Activated T-helper 2 cell treated with anti-CD3 and anti-CD28 coated beads, Interferon-gamma antibody, Interleukin-2, Interleukin-4, amounts not matched to agents 10 μg/mL and 5 μg/mL and 100 μg/mL, durations not matched to agents 14 hours and 24 hours and 36 hours (primary cell): ENCODE measurements at regions not wholly inside any gene's neighbourhood (a gene's known extent, or its start where the extent isn't known, plus 50 kb on each side); places are given as distances from the start of the nearest gene placed in this dataset.

ENCODE experiments used
- DNase-seq: peaks from one replicate; pipeline ENCODE4 v3.0.0; 2021; ENCODE audit warnings: low spot score
- H3K27ac Mint-ChIP-seq: one replicate; pipeline ENCODE4 v1.8.0; 2021; ENCODE audit warnings: mixed read lengths
- H3K27me3 Mint-ChIP-seq: one replicate; pipeline ENCODE4 v1.8.0; 2021; ENCODE audit warnings: low read depth, mixed read lengths
- H3K36me3 Mint-ChIP-seq: one replicate; pipeline ENCODE4 v1.8.0; 2021; ENCODE audit warnings: low read depth, mixed read lengths
- H3K4me1 Mint-ChIP-seq: one replicate; pipeline ENCODE4 v1.8.0; 2021; ENCODE audit warnings: low read depth, mixed read lengths
- H3K4me3 Mint-ChIP-seq: one replicate; pipeline ENCODE4 v1.8.0; 2021; ENCODE audit warnings: low read depth, mild to moderate bottlenecking, moderate library complexity, mixed read lengths
- H3K9me3 Mint-ChIP-seq: one replicate; pipeline ENCODE4 v1.8.0; 2021; ENCODE audit warnings: mixed read lengths
- intact Hi-C: fragments of 100-400 bp; cut with micrococcal nuclease; formaldehyde crosslinking; loops from one replicate; pipeline ENCODE4 v1.15.1; 2023

DNA sequence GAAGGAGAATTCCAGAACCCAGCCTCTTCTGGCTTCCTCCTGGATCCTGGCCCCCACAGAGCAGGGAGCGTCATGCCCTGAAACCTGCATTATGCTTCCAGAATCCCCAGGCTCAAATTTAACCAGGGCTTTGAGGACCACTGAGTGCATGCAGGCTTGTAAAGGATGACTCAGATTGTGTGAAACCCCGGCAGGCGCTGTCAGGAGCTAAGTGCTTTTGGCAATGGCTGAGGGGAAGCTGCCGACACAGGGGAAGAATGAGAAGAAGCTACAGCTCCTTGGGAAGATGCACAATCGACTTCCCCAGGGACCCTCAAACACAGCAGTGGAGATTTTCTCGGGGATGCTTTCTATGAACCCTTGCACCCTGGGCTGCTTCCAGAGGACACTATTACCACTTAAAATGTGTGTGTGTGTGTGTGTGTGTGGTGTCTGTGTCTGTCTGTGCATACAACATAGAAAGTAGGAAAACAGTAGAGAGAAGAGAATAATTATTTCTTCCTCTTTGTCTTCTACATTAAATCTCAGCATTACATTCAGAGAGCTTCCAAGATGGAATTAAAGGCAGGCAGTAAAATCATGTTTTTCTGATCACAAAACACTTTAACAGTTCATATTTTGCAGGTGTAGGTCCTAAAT is 183.5 kb upstream of the INHBA start:
- intact Hi-C loops = loop anchor here (10.0 kb wide), 1 partner anchor 1182 kb away; no protein-coding TSS in a partner anchor
- H3K27me3 Mint-ChIP-seq = no peaks in the 10 kb centered on the region
- H3K4me3 Mint-ChIP-seq = no peak overlapping the region
- peaks cover 64% of the 10 kb centered on the region for H3K4me1 Mint-ChIP-seq
- no peak overlapping the region for H3K27ac Mint-ChIP-seq
- peaks cover 22% of the 10 kb centered on the region for H3K36me3 Mint-ChIP-seq
- no peak for DNase-seq
- H3K9me3 Mint-ChIP-seq = peaks cover 19% of the 10 kb centered on the region

DNA sequence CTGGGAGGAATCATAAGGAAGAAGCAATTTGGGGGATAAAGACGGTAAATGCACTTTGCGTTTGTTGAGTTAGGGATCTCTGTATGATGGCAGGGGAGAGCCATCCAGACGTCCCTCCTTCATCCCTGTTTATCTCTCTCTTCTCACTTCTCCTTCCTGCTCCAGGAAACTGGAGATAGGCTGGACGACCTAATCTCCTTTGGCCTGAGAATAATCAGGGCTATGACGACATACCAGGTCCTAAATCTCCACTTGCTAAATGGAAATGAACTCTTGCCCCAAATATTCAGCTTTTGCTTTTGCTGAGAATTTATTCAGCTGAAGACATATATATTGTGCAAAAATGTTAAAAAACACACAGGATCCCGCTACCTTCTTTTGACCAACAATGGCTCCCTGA is 182.9 kb upstream of the INHBA start:
- Mint-ChIP-seq H3K27ac (no peak overlapping the region), H3K9me3 (peaks cover 23% of the 10 kb centered on the region), H3K27me3 (no peaks in the 10 kb centered on the region), H3K36me3 (peaks cover 25% of the 10 kb centered on the region), H3K4me3 (no peak overlapping the region), H3K4me1 (peaks cover 66% of the 10 kb centered on the region)
- no peak for DNase-seq
- intact Hi-C loops = loop anchor here (10.0 kb wide), 1 partner anchor 1181 kb away; no protein-coding TSS in a partner anchor

DNA sequence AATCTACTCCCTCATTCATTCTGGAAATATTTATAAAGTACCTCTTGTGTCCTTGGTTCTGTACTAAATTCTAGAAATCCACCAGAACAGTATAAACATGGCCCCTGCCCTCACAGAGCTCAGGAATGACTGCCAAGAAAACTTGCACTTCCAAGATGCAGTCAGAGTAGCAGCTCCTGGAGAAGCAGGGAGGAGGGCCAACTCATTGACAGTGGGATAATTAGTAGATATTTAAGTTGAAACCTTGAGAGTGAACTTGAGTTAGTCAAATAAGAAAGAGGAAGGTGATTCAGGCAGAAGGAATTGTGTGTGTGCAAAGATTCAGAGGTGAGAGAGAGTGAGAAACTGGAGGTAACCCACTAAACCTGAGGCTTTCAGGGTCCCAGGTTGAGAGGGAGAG is 182.2 kb upstream of the INHBA start:
- H3K36me3 Mint-ChIP-seq = peaks cover 30% of the 10 kb centered on the region
- H3K27me3 Mint-ChIP-seq = no peaks in the 10 kb centered on the region
- intact Hi-C loops = loop anchor here (10.0 kb wide), 1 partner anchor 1180 kb away; no protein-coding TSS in a partner anchor
- no peak for DNase-seq
- no peak overlapping the region for H3K27ac Mint-ChIP-seq
- no peak overlapping the region for H3K4me3 Mint-ChIP-seq
- peaks cover 28% of the 10 kb centered on the region for H3K9me3 Mint-ChIP-seq
- H3K4me1 Mint-ChIP-seq = peaks cover 65% of the 10 kb centered on the region

DNA sequence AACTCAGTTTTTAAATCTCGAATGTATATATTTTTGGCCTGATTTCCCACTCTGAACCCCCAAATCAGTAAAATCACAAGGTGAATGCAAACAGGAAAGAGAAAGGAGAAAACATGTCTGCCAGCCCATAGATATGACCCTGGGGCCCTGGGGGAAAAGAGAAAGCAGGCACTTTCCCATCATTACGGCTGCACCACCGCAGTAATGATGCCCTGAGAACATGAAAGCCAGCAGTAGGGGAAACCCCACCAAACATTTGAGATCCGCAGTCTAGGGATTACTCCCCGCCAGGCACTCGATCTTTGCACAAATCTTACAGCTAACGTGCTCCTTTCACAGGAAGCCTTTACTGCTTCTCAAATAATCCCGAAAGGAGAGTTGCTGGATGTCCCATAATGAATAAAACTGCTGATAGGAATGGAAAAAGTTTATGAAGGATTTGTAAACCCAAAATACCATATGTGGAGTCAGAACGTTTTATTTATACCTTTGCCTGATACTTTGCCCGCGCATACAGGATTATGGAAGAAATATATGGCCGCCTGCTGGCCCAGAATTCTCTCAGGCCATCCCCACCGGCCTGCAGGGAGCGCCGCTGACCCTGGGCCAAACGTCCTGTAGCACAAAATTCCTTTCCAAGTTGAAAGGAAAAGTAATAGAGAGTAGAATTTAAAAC is 180.0 kb upstream of the INHBA start:
- H3K4me3 Mint-ChIP-seq = no peak overlapping the region

DNA sequence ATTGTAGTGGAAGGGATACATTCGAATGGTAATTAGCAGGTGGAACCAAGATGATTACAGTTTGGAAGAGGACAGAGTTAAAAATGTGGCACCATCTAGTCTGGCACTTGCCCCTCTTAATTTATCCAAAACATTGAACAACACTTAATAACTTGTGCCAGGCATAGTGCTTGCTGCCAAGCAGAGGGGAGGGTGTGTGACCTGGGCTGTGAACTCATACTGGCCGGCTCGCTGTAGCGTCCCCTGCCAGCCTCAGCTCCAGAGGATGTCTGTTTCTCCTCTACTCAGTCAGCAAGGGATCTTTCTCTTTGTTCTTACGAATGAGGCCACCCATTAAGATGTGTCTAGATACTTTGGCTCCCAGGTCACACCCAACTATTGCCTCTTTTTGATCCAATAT is 179.4 kb upstream of the INHBA start:
- Mint-ChIP-seq H3K4me3 (peak overlapping the region; percentile 66), H3K27ac (peak overlapping the region; percentile 94), H3K9me3 (peaks cover 39% of the 10 kb centered on the region), H3K27me3 (no peaks in the 10 kb centered on the region), H3K36me3 (peaks cover 42% of the 10 kb centered on the region), H3K4me1 (peaks cover 57% of the 10 kb centered on the region)
- DNase-seq = no peak
- intact Hi-C loops = loop anchor here (5.0 to 10.0 kb wide), 4 partner anchors 180 to 1765 kb away; partner anchors contain the start of gene INHBA

More for the DNA sequence above, 180.0 kb upstream of the INHBA start:
- no peak for DNase-seq
- peak overlapping the region; percentile 94 for H3K27ac Mint-ChIP-seq
- H3K4me1 Mint-ChIP-seq = peaks cover 55% of the 10 kb centered on the region
- no peaks in the 10 kb centered on the region for H3K27me3 Mint-ChIP-seq
- intact Hi-C loops = loop anchor here (5.0 to 10.0 kb wide), 4 partner anchors 181 to 1764 kb away; partner anchors contain the start of gene INHBA
- H3K36me3 Mint-ChIP-seq = peaks cover 42% of the 10 kb centered on the region
- H3K9me3 Mint-ChIP-seq = peaks cover 39% of the 10 kb centered on the region

DNA sequence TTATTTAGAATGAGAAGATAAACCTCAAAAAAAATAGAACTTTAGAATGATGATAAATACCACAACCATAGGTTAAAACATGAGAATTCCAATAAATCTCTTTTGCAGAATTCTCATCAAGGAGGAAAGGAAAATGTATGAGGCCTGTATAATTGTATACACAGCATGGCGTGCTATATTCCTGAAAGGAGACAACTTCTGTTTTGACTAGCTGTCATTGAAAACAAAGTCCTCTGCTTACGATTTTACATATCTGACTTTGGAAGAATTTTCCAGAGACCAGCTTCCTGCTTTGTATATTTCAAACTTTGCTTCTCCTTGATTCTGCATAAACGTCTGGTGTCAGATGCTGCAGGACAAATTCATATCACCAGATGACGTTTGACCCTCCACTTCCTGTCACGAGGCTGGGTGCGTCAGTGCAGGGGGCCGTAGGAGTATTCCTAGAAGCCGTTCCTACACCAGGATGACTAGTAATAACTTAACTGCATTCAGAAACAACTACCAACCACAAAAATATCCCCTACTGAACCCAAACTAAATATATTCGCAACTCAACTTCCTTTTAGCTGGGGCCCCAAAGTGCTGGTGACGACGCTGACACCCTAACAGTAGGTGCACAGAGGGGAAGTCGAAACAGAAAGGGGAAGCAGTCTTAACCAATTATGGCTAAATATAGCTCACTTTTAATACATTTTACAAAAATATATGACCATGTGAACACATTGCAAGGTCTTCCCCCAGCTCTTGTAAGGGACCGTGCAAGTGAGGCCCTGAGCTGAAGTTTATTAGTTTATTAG is 178.6 kb upstream of the INHBA start:
- peak overlapping the region; percentile 94 for H3K27ac Mint-ChIP-seq
- peak; percentile 76 for DNase-seq
- H3K36me3 Mint-ChIP-seq = peaks cover 42% of the 10 kb centered on the region
- peaks cover 59% of the 10 kb centered on the region for H3K4me1 Mint-ChIP-seq
- peak overlapping the region; percentile 66 for H3K4me3 Mint-ChIP-seq
- H3K27me3 Mint-ChIP-seq = no peaks in the 10 kb centered on the region
- peaks cover 39% of the 10 kb centered on the region for H3K9me3 Mint-ChIP-seq
- intact Hi-C loops = loop anchor here (1.0 to 10.0 kb wide), 7 partner anchors 11 to 1766 kb away; partner anchors contain the start of gene INHBA

DNA sequence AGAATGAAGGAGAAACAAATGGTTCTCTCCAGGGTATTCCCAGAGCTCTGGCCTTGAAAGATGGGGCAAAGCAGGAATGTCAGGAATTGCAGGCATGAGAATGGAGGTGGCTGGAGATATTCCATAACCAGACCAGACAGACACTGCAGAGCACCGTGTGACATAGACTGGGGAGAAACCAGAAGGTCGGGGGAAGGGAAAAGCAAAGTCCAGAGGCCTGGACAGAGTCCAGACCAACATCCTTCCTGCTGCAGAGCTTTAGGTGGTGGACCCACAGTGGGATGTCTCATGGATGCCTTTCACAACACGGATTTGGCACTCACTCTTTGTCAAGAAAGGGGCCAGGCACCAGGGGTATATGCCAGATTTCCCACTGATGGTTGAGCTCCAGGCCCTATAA is 177.2 kb upstream of the INHBA start:
- H3K4me3 Mint-ChIP-seq = no peak overlapping the region
- peak overlapping the region; percentile 94 for H3K27ac Mint-ChIP-seq
- H3K27me3 Mint-ChIP-seq = no peaks in the 10 kb centered on the region
- peaks cover 39% of the 10 kb centered on the region for H3K9me3 Mint-ChIP-seq
- H3K36me3 Mint-ChIP-seq = peaks cover 48% of the 10 kb centered on the region
- peaks cover 59% of the 10 kb centered on the region for H3K4me1 Mint-ChIP-seq
- DNase-seq = no peak
- intact Hi-C loops = loop anchor here (2.0 to 10.0 kb wide), 6 partner anchors 17 to 1767 kb away; partner anchors contain the start of gene INHBA

DNA sequence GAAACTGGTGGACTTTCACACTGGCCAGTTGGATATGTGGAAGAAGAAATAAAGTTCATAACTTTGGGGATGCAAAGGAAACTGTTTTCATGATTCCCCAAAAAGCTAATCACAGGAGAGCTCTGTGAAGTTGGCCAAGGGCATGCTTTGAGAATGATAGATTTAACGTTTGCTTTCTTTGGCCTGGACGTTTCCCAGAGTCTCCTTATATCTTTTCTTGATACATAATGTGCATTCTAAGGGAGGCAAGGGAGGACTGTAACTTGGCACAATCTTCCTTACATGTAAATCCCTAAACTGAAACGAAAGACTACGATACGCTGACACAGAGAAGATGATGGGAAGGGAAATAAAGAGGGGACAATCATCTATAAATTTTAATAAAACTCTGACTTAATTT is 176.5 kb upstream of the INHBA start:
- intact Hi-C loops = no loop called here
- Mint-ChIP-seq H3K27ac (peak overlapping the region; percentile 64), H3K36me3 (peaks cover 44% of the 10 kb centered on the region), H3K4me1 (peaks cover 62% of the 10 kb centered on the region), H3K4me3 (no peak overlapping the region), H3K27me3 (no peaks in the 10 kb centered on the region), H3K9me3 (peaks cover 35% of the 10 kb centered on the region)
- no peak for DNase-seq

DNA sequence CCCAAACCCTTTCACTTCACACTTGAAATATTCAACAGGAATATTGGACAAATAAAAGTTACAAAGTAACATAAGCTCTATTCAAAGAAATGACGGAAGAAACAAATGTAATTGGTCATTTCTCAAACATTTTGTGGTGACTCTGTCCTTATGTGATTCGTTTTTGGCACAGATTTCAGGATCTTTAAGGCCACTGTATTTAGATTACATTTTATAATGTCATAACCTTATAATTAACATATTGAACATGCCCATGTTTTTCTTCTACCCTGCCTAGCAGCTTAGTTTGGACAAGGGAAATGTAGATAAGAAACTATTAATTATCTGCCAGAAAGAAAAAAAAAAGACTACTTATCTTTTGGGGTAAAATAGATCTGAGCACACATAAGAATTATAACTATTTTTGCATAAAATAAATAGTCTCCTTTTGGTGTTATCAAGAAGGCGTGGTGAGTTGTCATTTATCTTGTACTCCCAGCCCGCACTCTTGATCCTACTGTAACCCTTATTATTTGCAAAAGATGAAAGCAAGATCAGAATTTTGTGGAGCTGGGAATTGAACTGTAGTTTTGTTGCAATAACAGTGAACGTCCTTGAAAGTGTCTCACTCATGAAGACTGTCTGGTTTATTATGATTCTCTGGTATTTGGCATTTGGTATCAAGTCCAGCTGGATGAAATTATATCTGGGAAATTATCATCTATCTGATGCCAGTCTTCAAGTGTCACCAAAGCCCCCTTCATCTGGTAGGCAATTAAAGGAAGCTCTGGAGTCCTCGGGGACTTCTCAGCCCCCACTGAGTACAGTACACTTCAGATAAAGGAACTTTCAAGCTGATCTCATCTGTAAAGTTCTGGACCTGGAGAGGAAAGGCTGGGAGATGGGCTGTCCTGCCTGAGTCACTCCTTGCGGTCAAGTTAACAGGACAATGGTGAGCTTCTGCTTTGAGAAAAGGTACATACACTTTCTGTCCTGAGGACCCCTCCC is 175.7 kb upstream of the INHBA start:
- Mint-ChIP-seq H3K27ac (no peak overlapping the region), H3K27me3 (no peaks in the 10 kb centered on the region), H3K4me3 (no peak overlapping the region), H3K9me3 (peaks cover 35% of the 10 kb centered on the region), H3K36me3 (peaks cover 44% of the 10 kb centered on the region), H3K4me1 (peaks cover 69% of the 10 kb centered on the region)
- no peak for DNase-seq
- intact Hi-C loops = no loop called here

DNA sequence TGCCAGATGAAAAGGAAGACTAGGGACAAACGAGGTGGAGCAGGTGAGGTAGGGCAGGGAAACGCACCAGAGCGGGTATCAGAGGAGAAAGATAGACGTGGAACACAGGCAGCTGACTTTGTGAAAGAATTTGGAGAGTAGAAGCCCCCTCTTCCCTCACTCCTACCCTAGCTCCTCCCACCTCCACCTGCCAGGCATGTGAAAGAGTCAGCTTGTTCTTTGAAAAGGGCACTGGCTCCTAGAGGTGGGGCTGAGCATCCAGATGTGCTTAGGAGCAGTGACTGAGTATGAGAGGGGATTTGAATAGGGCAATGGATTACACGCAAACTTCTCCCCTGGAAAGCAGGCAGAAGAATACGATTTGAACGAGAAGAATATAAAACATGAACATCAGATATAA is 174.2 kb upstream of the INHBA start:
- Mint-ChIP-seq H3K36me3 (peaks cover 39% of the 10 kb centered on the region), H3K27me3 (no peaks in the 10 kb centered on the region), H3K4me1 (peaks cover 66% of the 10 kb centered on the region), H3K4me3 (no peak overlapping the region), H3K27ac (no peak overlapping the region), H3K9me3 (peaks cover 24% of the 10 kb centered on the region)
- no peak for DNase-seq
- intact Hi-C loops = no loop called here

DNA sequence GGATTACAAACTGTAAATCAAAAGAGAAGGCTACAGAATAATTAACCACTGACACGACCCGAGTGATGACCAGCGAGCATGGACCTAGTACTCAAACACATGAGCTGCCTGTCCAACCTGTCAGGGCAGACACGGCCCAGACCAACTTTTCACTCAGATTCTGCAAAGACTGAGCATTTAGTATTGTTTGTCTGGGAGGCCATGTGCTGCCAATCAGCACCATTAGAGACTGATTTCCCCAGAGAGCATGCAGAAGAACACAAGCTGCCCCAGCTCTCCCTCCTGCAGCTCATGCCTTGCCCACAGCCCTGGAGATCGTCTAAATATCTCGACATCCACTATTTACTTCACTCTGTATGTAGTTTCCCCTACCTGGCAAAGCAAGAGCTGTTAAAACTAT is 172.6 kb upstream of the INHBA start:
- Mint-ChIP-seq H3K36me3 (peaks cover 34% of the 10 kb centered on the region), H3K27ac (no peak overlapping the region), H3K9me3 (peaks cover 24% of the 10 kb centered on the region), H3K27me3 (no peaks in the 10 kb centered on the region), H3K4me3 (no peak overlapping the region), H3K4me1 (peaks cover 62% of the 10 kb centered on the region)
- intact Hi-C loops = no loop called here
- DNase-seq = no peak
